Germinal center (tissue), 1 donor: ENCODE measurements at regions not wholly inside any gene's neighbourhood (a gene's known extent, or its start where the extent isn't known, plus 50 kb on each side); places are given as distances from the start of the nearest gene placed in this dataset.

ENCODE experiments used
- DNase-seq: peaks from one replicate; pipeline ENCODE4 v3.0.0; 2012; ENCODE audit warnings: mixed read lengths, low spot score

DNA sequence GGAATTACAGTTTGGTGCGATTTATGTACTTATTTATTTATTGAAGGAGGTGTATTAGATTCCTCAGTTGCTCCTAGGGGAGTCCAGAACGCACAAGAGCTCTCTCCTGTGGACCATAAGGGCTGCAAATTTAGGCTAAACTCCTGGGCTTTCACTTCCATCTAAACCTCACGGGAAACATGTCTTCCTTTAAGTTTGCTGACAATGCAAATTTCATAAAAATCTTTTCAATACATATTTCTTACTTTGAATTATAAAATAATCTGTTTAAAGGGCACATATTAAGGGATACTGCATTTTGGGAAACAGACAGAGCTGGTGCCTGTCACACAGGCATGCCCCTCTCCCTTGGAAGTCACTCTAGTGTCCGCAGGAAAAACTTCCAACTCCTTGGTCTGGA, 438.0 kb upstream of the CPEB2 start:
- DNase-seq: no peak

DNA sequence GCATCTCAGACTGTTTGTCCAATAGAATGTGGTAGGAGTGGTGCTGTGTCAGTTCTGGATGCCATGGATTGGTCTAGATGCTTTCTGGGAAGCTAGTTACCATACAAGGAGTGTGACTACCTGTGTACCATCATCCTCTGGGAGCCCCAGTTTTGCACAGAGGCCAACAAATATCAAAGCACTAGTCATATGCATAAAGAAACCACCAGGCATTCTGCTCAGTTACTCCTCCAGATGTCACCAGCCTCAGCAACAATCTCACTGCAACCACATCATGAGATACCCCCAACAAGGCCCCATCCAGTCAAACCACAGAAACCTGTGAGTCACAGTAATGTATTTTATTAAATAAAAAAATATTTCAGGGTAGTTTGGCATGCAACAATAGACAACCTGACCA, 435.8 kb upstream of the CPEB2 start:
- no peak for DNase-seq

DNA sequence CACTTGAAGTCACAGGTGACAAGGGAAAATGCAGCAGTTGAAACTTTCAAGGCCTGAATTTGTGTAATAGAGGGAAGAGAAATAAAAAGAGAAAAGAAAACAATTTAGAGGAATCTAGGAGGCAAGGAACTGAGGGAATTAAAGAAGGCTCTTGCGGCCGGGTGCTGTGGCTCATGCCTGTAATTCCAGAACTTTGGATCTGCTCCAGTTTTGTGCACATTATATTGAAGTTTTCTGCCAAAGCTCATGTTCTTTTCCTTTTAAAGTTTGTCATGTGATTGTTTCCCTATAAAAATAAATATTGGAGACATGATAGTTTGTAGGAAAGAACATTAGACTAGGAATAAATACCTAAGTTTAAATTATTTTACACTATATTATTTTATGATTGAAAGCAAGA, 433.9 kb upstream of the CPEB2 start:
- DNase-seq: no peak

DNA sequence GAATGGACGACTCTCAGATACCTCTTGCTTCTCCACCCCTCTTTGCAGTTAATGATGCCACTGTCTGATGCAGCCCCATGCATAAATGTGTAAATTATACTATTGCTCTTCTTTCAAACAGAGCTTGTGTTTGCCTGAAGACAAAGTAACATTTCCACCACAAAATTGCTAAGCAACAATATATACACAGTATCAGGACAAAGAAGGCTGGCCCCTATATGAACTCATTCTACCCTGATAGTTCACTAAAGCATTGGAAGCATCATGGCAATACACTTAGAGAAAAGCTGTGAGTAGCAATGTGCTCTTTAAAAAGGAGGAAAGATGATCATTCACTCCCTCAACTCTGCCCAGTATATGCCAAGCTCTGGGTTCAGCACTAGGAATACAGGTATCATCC, 427.0 kb upstream of the CPEB2 start:
- DNase-seq: no peak

- DNase-seq: no peak
Observed at GRCh38 chr4:14575919-14576318, 426.4 kb upstream of the CPEB2 start.

DNA sequence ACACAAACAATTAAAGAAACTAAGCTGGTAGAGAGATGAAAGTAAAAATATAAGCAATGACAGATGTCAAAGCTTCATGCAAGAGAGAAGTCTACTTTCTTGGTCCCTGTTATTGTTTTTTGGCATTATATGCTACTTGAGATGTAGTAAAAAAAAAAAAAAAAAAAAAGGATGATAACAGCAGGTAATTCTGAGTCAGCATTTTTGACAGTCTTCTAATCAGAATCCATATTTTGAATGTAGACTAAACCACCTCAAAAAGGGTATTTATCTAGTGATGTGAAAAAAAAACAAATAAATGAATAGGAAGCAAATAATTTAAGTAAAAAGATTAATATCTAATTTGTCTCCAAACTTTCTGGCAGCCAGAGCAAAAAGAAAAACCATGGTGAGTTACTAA, 422.2 kb upstream of the CPEB2 start:
- DNase-seq: no peak

DNA sequence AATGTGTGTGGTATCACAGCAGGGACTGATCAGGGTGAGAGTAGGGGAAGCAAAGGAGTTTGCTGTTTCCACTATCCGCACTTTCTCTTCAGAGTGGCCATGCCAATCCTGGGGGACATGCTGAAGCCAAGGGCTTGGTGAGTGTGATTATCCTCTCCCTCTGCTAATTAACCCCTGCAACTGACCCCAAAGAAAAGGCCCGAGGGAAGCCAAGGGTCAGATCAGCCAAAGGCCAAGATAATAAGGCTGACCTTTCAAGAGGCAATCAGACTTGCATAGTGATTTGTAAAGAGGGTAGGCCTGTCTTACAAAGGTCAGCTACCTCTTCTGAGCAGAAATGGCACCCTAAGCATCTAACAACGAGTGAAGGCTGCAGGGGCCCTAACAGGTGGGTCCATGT, 420.5 kb upstream of the CPEB2 start:
- no peak for DNase-seq

DNA sequence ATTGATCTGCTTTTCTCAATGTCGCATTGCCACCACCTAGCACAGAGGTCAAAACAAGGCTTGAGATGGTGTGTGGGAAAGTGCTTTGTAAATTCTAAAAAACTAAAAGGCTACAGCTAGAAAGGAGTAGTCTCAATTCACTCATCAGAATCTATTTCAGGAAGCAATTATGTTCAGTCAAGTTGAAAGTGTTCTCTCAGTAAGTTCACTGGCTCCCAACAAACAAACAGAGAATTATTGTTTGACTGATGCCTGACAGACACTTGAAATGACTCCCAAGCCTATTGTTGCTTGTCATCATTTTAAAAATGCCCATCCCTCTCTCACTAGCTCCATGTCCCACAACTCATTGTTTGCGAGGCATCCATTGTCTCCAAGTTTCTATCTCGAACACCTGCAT, 419.6 kb upstream of the CPEB2 start:
- DNase-seq: no peak

DNA sequence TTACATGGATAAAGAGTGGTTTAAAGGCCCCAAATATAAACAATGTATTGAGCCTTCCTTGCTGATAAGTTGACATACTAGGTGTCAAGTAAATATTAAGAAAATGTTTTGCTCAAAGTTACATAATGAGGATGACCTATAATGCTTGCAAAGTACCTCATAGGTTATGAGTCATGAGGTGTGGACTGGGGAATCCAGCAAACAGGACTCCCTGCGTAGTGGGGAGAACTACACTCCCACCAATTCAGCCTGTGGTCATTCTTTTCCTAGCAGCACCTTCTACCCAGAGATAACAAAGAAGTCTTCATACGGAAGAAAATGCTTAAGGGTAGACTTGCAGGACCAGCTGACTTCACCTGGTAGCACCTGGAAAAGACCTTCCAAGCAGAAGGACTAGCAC, 418.9 kb upstream of the CPEB2 start:
- no peak for DNase-seq

DNA sequence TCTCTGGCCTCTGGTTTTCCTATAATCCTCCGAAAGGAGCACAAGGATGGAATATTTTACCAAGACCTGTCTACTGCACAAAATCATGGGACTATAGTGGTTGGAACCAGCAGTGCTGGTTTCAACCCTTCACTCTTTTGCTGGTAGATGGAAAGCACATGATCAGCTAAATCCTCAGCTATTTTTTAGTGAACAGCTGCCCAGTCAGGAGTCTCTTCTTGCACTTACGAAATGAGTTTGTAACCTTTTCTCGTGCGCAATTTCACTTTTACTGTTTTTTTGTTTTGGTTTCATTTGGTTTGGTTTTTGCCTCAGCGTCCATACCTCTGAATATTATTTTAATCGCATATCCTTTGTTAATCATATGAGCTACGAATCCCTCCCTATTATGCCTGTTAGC, 418.5 kb upstream of the CPEB2 start:
- DNase-seq: no peak

GRCh38 chr4:14592950-14593349, 409.3 kb upstream of the CPEB2 start:
- no peak for DNase-seq

DNA sequence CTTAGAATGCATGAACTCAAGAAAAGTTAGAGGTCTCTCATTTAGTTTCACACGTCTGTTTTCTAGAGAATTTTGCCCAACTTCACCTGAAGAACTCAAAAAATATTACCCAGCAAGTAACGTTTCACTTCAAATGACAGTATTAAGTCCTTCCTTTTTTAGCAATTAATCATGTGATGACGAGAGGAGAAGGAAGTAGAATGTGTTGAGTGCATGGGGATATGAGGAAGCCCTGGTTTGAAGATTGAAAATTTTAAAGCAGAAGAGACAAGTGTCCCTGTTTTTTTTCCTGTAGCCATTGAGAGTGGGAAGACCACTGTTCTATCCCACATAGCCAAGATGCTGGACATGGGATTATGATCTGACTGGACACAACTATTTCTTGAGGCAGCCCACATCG, 406.3 kb upstream of the CPEB2 start:
- no peak for DNase-seq

- no peak for DNase-seq
Observed at GRCh38 chr4:14596437-14596836, 405.8 kb upstream of the CPEB2 start.

DNA sequence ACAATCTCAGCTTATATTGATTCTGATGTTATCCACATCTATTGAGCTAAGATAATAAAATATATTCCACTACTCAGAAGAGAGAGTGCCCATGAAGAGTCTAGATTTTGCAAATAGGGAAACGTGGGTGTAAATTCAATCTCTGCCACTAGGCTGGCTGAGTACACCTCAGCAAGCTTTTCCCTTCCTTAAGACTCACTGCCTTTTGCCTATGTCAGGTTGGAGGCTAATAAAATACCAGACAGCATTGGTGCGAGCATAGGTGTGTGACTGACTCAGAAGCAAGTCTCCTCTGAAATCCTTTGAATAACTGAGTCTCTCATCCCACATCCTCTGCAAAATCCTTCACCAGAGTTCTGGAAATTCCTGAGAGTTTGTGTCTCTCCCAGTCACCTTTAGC, 405.4 kb upstream of the CPEB2 start:
- DNase-seq: no peak

GRCh38 chr4:14602206-14602605, 400.1 kb upstream of the CPEB2 start:
- DNase-seq: no peak

GRCh38 chr4:14607001-14607400, 395.3 kb upstream of the CPEB2 start:
- no peak for DNase-seq

DNA sequence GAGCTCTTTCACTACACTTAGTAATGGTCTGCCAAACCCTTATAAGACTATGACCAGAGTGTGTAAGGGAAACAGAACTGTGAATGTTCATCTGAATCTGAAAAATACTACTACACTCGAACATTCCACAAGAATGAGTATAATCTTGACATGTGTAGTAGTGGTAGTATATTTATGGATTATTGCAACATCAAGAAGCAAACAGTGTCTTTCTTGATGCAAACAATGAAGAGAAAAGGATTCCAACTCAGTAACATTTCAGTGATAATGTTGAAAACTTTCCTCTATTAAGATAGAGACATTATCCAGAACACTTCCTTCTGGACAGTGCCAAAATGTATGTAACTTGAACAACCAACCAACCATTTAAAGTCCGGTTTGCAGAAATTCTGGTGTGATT, 394.7 kb upstream of the CPEB2 start:
- DNase-seq: no peak

DNA sequence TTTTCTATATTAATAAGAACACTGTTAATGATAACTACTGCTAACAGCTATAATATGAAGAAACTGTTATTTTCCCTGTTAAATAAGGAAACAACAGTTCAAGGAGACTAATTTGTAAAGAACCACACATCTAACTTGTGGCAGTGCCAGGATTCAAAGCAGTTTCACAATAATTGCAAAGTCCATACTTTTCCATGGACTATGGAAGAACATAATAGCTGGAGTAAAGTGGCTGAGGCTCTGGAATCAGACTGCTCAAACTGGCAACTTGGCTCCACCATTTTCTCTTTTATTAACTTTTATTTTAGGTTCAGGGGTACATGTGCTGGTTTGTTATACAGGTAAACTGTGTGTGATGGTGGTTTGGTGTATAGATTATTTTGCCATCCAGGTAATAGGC, 393.7 kb upstream of the CPEB2 start:
- no peak for DNase-seq

- no peak for DNase-seq
Observed at GRCh38 chr4:14614840-14615239, 387.4 kb upstream of the CPEB2 start.

DNA sequence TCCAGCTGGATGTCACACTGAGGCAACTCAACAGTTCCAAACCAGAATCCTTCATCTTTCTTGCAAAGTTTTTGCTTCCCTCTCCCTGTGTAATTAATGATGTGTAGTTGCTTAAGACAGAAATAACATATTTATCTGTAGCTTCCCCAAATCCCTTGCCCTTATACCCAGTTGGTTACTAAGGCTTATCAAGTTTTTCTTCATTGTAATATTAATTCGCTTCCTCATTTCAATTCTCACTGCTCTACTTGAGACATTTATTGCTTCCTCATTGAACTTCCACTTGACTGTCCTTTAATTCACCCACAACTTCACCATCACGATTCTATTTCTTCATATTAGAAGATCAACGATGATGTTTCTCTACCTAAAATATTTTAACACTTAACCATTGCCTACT, 386.6 kb upstream of the CPEB2 start:
- no peak for DNase-seq

DNA sequence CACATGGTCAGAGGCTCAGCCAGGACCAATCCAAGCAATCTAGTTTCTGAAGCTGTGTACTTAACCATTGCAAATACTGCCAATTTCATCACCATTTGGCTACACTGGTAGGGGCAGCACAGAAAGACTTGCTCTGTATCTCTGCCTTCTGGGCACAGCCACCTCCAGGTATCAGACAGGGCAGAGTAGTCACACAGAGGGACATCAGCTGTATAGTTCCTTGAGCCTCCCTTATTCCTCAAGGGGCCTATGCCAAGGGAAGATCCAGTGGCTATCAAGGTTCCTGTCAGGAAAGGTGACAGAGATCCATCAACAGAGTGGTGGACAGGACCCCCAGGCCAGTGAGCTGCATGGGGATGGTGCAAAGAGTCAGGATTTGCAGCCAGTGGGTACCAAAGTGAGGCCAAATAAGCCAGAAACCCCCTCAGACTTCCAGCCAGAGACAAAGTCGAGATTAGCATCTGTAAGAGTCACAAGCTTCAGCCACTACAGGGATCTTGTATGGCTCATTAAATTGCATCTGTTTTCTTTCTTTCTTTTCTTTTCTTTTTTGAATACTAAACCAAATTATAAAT, 381.6 kb upstream of the CPEB2 start:
- DNase-seq: no peak

DNA sequence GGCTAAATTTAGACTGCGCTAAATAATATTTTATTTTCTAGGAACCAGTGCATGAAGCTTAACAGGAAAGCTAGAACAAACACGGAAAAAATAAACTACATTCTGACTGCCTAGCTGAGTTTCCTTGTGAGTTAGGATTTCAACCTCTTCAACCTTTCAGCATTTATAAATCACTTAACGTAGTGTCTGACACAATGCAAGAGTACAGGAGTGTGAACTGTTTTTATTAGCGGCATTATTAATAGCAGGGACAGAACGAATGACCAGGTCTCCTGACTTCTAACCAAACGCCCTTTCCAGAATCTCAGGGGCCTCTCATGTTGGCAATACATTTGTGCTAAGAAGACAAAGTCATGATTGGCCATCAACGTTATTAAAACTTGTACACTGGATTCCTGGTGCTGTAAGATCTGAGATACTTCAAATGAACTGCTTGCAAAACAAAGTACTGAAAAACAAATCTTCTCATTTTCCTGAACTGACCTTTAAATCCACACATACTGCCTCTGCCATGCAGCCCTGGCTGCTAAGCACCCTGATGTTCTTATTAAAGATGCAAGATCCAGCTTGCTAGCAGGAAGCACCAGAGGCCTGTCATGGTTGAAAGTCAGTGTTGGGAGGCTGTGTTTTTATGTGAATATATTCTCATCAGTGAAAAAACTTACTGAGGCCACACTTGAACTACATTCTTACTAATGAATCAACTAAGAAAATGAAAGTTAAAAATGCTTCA, 380.4 kb upstream of the CPEB2 start:
- no peak for DNase-seq

DNA sequence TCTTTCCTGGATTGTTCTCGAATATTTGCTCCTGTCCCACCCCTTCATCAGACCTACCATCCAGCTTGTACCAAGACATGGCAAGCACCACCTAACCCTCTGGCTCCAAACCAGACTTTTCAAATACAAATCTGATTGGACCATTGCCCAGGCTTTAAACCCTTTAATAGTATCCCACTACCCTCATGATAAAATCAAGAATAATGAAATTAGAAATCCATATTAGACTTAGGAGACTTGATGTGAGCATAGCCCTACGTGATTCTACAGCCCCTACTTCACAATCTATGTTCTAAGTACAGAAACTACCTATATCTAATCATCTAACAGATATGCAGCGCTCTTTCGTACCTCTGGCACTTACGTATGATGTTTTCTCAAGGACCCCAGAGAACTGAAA, 375.2 kb upstream of the CPEB2 start:
- no peak for DNase-seq

- no peak for DNase-seq
Observed at GRCh38 chr4:14631806-14632440, 370.4 kb upstream of the CPEB2 start.
